NCI-H1417 (cell line): ENCODE measurements at regions not wholly inside any gene's neighbourhood (a gene's known extent, or its start where the extent isn't known, plus 50 kb on each side); places are given as distances from the start of the nearest gene placed in this dataset.
"Not testable (repeated sequence)": the region's sequence is repeated elsewhere in the genome, so short reads cannot be mapped to it uniquely, and the experiment has no call there.

Source experiments
- DNase-seq, 3 experiments: peaks; one replicate each; lab custom pipeline; 2025; lab: John Stamatoyannopoulos, UW

DNA sequence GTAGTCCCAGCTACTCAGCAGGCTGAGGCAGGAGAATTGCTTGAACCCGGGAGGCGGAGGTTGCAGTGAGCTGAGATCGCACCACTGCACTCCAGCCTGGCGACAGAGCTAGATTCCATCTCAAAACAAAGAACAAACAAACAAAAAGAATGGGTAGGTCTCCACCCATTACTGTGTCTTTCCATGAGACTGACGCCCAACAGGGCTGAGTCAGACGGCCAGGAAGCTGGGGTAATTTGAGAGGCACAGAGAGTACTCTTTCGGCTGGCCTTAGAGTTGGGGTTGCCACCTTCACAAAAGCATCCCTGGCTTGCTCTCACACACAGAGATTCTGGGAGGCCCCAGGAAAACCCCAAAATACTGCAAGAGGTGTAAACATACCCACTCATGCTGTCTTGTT is 72.0 kb upstream of the DHRSX start:
- no peak for DNase-seq

DNA sequence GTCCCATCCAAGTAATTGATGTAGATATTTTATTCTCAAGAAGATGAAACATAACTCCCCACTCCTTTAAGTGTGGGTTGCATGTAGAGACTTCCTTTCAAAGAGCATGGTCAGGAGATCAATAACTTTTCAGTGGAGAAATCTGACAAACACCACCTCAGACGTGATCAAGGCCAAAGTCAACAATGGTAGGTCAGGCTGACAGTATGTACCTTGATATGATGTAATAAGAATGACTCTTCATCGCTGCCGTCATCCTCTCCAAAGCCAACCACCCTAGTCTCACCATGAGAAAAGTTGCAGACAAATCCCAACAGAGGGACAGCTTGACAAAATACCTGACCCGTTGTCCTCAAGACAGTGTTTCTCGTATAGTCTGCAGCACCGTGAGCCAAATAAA is 67.3 kb upstream of the DHRSX start:
- DNase-seq: no peak

DNA sequence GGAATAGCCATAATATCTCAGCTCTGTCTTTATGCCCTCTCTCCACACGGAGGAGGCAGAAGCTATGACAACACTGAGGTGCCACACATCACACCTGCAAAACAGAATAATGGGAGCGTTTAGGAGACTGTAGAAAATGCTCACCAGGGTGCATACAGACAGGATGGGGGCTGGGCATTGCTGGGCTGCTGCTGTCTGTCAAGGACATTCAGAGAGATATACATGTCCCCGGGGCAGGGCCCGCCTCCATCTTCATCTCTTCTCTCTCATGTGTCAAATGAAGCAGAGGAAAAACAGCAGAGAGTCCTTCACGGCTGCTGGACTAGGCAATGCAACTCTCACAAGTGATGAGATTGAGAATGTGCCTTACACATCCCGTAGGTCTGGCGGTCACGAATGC is 65.3 kb upstream of the DHRSX start:
- peak in 2 of 3 experiments; percentile 34 to 41 for DNase-seq

DNA sequence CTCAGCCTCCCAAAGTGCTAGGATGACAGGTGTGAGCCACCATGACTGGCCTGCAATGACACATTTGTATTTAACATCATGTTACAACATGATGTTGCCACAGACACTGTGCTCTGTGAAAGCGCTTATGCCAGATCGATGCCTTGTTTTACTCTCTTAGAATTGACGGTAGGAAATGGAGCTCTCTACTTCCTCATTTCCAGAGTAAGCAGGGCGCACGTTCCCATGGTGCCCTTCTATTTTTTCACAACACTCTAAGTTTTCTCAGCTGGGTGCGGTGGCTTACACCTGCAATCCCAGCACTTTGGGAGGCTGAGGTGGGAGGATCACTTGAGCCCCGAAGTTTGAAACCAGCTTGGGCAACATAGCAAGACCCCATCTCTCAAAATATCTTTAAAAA is 60.7 kb upstream of the DHRSX start:
- no peak for DNase-seq

DNA sequence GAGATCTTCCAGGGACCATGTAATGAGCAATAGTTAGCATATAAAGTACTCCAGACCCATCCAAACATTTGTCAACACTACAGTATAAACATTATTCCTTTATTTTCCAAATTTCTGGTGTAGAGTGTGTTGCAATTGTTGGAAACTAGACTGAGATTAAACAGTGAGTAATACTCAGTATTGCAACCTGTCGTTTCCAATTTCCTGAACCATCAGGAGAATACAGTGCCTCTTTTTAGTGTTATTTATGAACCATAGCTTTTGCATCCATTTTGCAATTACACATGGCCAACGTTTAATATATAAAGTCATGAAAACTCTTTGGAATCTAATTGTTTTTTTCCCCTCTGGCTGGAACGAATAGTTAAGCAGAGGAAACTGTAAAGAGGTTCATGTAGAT is 58.3 kb upstream of the DHRSX start:
- no peak for DNase-seq

DNA sequence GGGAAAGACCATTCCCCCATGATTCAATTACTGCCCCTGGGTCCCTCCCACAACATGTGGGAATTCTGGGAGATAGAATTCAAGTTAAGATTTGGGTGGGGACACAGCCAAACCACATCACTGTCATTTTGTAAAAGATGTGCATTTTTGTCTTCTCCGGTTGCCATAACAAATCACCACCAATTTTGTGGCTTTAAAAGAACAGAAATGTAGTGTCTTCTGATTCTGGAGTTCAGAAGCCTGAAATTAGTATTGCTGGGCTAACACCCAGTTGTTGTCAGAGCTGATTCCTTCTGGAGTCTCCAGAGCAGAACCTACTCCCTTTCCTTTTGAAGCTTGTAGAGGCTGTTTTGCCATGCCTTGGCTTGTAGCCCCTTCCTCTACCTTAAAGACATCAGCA is 54.1 kb upstream of the DHRSX start:
- no peak for DNase-seq

DNA sequence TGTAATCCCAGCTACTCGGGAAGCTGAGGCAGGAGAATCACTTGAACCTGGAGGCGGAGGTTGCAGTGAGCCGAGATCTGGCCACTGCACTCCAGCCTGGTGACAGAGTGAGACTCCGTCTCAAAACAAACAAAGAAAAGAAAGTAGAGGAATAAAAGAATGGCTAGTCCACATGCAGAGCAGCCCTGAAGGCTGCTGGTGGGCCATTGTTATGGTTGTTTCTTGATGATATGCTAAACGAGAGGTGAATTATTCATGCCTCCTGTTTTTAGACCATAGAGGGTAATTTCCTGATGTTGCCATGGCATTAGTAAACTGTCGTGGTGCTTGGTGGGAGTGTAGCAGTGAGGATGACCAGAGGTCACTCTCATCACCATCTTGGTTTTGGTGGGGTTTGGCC is 53.3 kb upstream of the DHRSX start:
- not testable (repeated sequence) for DNase-seq

DNA sequence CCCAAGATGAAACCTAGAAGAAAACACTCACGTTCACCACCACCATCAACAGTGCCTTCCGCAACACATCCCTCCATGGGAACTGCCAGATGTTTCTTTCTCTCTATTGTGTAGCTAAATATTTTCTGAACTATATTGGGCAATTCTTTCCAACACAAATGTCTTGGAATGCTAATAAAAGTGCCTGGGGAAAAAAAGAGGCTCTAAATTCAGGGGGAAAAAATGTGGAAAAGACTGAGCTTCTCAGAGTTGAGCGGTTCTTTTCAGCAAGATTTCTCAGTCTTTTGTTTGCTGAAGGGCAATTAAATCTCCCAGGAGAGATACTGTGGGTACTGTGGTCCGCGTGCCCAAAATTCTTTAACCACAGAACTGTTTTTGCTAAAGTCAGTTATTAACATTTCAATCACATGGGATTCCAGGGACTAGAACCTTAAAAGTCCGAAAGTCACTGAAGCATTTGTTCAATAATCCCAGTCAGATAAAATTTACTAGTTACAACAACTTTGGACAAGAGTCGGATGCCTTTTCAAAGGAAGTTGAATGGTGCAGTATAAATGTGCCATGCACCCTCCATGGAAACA is 51.9 kb upstream of the DHRSX start:
- peak in 1 of 3 experiments; percentile 43 for DNase-seq

DNA sequence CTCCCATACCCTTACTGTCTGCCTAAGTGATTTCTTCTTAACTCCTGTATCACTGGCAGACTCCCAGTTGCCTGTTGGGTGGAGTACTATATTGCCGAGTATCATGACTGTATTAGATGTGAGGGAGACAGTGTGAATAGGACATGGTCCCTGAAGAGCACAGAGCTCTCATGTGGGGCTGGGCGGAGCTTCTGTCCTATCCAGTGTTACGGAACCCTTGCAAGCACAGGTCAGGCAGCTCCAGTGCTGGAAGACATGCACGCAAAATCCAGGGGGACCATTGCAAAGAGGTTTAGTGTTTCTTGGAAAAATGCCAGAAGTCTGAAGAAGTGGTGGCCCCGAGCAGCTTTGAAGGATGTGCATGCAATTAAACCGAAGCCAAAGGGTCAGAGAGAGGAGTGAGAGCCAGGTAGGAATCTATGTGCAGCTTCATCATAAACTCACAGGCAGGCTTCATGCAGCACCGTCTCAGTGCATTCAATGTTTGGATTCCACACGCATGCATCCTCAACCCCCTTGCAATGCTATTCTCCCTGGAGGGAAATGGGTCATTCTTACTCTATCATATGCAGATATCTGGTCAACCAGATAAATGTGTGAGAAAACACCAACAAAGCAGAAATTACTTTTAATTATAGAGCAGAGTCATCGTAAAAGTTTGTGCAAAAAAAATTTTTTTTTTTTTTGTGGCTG is 49.7 kb upstream of the DHRSX start:
- peak in 2 of 3 experiments; percentile 75 to 87 for DNase-seq
